HFF-Myc (cell line): ENCODE measurements at regions not wholly inside any gene's neighbourhood (a gene's known extent, or its start where the extent isn't known, plus 50 kb on each side); places are given as distances from the start of the nearest gene placed in this dataset.
"Not testable (repeated sequence)": the region's sequence is repeated elsewhere in the genome, so short reads cannot be mapped to it uniquely, and the experiment has no call there.

ENCODE experiments used
- DNase-seq: peaks from one replicate; pipeline ENCODE4 v3.0.0-alpha.2; 2011; ENCODE audit warnings: low read depth; ENCODE audit errors: extremely low read depth
- H3K4me3 ChIP-seq: replicated peaks from 2 replicates; pipeline ENCODE4 v1.5.1; 2011; ENCODE audit warnings: low read depth, mild to moderate bottlenecking, control low read depth, low read length
- TF ChIP-seq, protein P1 (sequence below): IDR thresholded peaks from 2 replicates; pipeline ENCODE4 v1.5.1; 2012; ENCODE audit warnings: mild to moderate bottlenecking, low read depth, low read length, control low read depth; ENCODE audit errors: missing control alignments

DNA sequence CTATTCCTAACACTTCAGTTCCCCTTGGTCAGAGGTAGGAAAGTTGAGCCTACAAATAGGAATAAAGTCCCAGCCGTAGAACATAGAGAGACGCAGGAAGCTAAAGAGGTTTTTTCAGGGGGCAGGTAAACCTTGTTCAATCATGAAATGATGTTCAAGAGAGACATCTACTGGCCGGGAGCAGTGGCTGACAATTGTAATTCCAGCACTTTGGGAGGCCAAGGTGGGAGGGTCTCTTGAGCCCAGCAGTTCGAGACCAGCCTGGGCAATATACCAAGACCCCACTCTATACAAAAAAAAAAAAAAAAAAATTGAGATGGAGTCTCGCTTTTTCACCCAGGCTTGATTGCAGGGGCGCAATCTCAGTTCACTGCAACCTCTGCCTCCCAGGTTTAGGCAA lies 66.7 kb upstream of the DNAJC10 start:
- H3K4me3 ChIP-seq, result no peak overlapping the region
- TF ChIP-seq, protein P1, sequence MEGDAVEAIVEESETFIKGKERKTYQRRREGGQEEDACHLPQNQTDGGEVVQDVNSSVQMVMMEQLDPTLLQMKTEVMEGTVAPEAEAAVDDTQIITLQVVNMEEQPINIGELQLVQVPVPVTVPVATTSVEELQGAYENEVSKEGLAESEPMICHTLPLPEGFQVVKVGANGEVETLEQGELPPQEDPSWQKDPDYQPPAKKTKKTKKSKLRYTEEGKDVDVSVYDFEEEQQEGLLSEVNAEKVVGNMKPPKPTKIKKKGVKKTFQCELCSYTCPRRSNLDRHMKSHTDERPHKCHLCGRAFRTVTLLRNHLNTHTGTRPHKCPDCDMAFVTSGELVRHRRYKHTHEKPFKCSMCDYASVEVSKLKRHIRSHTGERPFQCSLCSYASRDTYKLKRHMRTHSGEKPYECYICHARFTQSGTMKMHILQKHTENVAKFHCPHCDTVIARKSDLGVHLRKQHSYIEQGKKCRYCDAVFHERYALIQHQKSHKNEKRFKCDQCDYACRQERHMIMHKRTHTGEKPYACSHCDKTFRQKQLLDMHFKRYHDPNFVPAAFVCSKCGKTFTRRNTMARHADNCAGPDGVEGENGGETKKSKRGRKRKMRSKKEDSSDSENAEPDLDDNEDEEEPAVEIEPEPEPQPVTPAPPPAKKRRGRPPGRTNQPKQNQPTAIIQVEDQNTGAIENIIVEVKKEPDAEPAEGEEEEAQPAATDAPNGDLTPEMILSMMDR, result peak; percentile 62
- peak; percentile 15 for DNase-seq

DNA sequence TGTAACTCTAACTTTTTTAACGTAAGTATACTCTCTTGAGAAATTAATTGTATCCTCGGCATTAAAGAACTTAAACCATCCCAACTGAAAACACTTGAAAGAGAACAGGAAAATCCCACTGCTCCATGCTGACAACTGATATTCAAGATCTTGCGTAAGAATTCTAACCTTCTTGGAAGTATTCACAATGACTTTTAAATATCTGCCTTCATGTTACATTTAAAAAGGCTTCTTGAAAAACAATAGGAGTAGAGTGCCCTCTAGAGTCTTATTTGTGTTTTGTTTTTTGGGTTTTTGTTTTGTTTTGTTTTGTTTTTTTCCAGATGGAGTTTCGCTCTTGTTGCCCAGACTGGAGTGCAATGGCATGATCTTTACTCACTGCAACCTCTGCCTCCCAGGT lies 65.4 kb upstream of the DNAJC10 start:
- peak; percentile 35 for DNase-seq
- TF ChIP-seq, protein P1, result peak; percentile 30
- no peak overlapping the region for H3K4me3 ChIP-seq

DNA sequence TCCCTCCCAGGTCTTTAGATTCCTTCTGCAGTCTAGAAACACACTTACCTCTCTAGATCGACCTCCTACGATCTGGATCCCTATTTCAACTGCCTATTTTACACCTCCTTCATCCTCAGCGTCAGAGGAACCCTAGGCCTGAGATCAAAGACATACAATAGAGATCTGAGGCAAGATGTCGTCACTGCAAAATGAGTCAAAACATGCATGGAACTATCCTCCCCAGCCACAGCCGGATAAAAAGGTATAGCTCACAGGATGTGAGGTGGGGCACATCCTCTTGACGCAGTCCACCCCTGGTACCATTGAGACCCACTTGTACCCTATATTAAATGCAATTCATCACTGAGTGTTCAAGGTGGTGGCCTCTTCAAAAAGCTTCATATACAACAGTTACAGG lies 63.7 kb upstream of the DNAJC10 start:
- no peak for DNase-seq
- TF ChIP-seq, protein P1, result no peak

DNA sequence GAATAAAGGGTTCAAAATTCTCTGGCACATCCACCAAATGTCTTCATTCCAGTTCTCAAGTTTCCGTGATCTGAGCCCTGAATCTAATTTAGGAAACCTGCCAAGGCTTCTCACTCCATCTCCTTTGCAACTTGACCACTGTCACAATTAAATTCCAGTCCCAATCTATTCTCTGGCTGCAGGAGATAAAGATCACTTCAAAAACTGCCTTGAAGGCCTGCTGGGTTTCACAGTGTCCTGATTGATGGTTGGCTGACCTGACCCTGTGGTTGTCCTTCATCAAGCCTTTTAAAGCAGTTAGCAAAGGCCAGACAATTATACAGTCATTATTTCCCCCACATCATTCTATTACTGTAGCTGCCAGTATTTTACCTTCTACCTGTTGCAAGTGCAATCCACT lies 60.3 kb upstream of the DNAJC10 start:
- TF ChIP-seq, protein P1, result no peak
- no peak for DNase-seq

More for the DNA sequence above, 63.7 kb upstream of the DNAJC10 start:
- H3K4me3 ChIP-seq, result no peak overlapping the region

DNA sequence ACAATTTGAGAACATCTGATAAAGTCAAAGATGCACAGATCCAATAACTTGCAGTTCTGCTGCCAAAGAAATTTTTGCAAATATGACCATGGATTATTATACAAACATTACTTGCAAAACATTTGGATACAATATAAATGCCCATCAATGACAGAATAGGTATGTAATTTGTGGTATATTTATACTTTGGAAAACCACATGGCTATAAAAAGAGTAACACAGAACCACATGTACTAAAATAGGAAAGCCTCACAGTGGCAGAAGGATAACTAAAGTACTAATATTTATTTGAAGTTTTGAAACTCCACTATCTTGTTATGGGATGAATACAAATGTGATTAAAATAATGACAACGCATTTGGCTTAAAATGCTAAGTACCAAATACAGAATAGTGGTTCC lies 51.8 kb upstream of the DNAJC10 start:
- TF ChIP-seq, protein P1, result no peak
- DNase-seq, result no peak
- H3K4me3 ChIP-seq, result no peak overlapping the region

More for the DNA sequence above, 60.3 kb upstream of the DNAJC10 start:
- no peak overlapping the region for H3K4me3 ChIP-seq

DNA sequence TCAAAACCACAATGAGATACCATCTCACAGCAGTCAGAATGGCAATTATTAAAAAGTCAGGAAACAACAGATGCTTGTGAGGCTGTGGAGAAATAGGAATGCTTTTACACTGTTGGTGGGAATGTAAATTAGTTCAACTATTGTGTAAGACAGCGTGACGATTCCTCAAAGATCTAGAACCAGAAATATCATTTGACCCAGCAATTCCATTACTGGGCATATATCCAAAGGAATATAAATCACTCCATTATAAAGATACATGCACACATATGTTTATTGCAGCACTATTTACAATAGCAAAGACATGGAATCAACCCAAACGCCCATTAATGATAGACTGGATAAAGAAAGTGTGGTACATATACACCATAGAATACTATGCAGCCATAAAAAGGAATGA lies 50.6 kb upstream of the DNAJC10 start:
- H3K4me3 ChIP-seq, DNase-seq: not testable (repeated sequence)
